ENCODE measurements at regions not wholly inside any gene's neighbourhood (a gene's known extent, or its start where the extent isn't known, plus 50 kb on each side); places are given as distances from the start of the nearest gene placed in this dataset.

DNA sequence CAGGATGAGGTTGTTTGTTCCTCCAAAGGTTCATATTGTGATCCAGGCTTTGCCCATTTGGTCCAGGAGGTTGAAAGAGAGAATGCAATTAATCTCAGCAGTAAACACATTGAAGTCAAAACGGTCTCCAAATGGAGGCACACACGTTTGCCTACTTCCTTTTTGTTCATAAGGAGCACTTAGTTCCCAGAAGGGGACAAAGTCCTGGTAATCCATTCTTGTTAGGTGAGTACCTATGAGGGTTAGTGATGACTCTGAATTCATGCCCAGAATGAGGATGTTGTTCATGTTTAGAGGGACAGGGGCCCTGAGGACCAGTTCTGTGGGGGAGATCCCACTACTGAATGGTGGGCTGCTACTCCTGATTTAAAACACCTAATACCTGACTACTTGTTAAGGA lies 177.7 kb downstream of the ALDH1A2 start:
- Histone ChIP-seq H3K4me1 (ENCODE audit: control insufficient read depth, insufficient read depth, low read length) (no peaks in the 10 kb centered on the region), H3K27ac (ENCODE audit: low read length) (no peak overlapping the region), H3K9me3 (ENCODE audit: control insufficient read depth, insufficient read depth, low read length) (no peaks in the 10 kb centered on the region), H3K36me3 (ENCODE audit: control insufficient read depth, insufficient read depth, low read length) (no peaks in the 10 kb centered on the region), H3K27me3 (ENCODE audit: control insufficient read depth, insufficient read depth, low read length) (no peaks in the 10 kb centered on the region), H3K4me3 (ENCODE audit: low read length) (no peak overlapping the region)
- H3K27ac Mint-ChIP-seq = no peak overlapping the region
- ATAC-seq = no peak
- intact Hi-C loops (cut with micrococcal nuclease) = no loop called here
- H3K4me1 Mint-ChIP-seq = no peaks in the 10 kb centered on the region
- H3K9me3 Mint-ChIP-seq = no peaks in the 10 kb centered on the region
- DNase-seq = no peak
- no peaks in the 10 kb centered on the region for H3K36me3 Mint-ChIP-seq
- 71% methylated on average over 2 of the region's 2 CpGs for WGBS (ENCODE audit: insufficient coverage)
- TF ChIP-seq, protein P1, sequence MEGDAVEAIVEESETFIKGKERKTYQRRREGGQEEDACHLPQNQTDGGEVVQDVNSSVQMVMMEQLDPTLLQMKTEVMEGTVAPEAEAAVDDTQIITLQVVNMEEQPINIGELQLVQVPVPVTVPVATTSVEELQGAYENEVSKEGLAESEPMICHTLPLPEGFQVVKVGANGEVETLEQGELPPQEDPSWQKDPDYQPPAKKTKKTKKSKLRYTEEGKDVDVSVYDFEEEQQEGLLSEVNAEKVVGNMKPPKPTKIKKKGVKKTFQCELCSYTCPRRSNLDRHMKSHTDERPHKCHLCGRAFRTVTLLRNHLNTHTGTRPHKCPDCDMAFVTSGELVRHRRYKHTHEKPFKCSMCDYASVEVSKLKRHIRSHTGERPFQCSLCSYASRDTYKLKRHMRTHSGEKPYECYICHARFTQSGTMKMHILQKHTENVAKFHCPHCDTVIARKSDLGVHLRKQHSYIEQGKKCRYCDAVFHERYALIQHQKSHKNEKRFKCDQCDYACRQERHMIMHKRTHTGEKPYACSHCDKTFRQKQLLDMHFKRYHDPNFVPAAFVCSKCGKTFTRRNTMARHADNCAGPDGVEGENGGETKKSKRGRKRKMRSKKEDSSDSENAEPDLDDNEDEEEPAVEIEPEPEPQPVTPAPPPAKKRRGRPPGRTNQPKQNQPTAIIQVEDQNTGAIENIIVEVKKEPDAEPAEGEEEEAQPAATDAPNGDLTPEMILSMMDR (IDR thresholded peaks at IDR 0.05) = no peak
- H3K4me3 Mint-ChIP-seq = no peak overlapping the region
- H3K27me3 Mint-ChIP-seq (ENCODE audit: low read depth in 2 of 2) = peaks cover 29 to 41% of the 10 kb centered on the region in 2 donors

DNA sequence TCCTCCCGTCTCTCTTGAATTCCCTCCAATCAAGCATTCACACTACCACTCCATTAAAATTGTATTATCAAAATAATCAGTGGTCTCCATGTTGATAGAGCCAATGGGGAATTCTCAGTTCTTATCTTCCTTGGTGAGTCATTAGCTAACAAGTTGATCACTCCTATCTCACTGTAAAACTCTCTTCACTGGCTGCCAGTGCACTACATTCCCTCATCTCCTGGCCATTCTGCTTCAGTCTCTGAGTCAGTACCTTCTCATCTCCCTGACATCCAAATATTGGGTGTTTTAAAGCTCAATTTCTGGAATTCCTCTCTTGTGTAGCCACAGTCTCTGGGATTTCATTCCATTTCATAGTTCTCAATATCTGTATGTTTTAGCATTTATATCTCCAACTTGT lies 175.2 kb downstream of the ALDH1A2 start:
- intact Hi-C loops (cut with micrococcal nuclease) = no loop called here
- 93% methylated on average over 1 of the region's 1 CpG for WGBS (ENCODE audit: insufficient coverage)
- Mint-ChIP-seq H3K4me1 (no peaks in the 10 kb centered on the region), H3K4me3 (no peak overlapping the region), H3K27ac (no peak overlapping the region), H3K9me3 (no peaks in the 10 kb centered on the region), H3K27me3 (ENCODE audit: low read depth in 2 of 2) (peaks cover 24 to 39% of the 10 kb centered on the region in 2 donors), H3K36me3 (no peaks in the 10 kb centered on the region)
- Histone ChIP-seq H3K4me1 (ENCODE audit: control insufficient read depth, insufficient read depth, low read length) (no peaks in the 10 kb centered on the region), H3K36me3 (ENCODE audit: control insufficient read depth, insufficient read depth, low read length) (no peaks in the 10 kb centered on the region), H3K9me3 (ENCODE audit: control insufficient read depth, insufficient read depth, low read length) (no peaks in the 10 kb centered on the region), H3K4me3 (ENCODE audit: low read length) (no peak overlapping the region), H3K27ac (ENCODE audit: low read length) (no peak overlapping the region), H3K27me3 (ENCODE audit: control insufficient read depth, insufficient read depth, low read length) (no peaks in the 10 kb centered on the region)
- ATAC-seq (no peak), DNase-seq (no peak)
- TF ChIP-seq, protein P1 (IDR thresholded peaks at IDR 0.05) = no peak

DNA sequence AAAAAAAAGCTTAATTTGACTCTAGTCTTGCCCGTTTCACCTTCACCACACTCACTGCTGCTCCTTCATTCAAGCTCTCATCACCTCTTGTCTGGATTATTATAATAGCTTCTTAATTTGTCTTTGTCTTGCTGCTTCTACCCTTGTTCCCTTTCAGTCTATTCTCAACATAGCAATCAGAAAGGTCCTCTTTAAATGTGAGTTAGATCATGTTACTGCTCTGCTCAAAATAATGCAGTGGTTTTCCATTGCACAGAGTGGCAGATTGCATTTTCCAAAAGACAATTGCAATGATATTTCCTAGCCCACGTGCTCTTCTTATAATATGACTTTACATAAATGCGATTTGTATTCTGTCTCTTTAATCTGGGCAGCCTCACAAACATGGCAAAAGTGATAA lies 174.6 kb downstream of the ALDH1A2 start:
- intact Hi-C loops (cut with micrococcal nuclease) = no loop called here
- H3K27me3 Mint-ChIP-seq (ENCODE audit: low read depth in 2 of 2) = peaks cover 24 to 33% of the 10 kb centered on the region in 2 donors
- no peaks in the 10 kb centered on the region for H3K4me1 Mint-ChIP-seq
- TF ChIP-seq, protein P1 (IDR thresholded peaks at IDR 0.05) = no peak
- H3K27ac Mint-ChIP-seq = no peak overlapping the region
- no peaks in the 10 kb centered on the region for H3K9me3 Mint-ChIP-seq
- H3K4me3 Mint-ChIP-seq = no peak overlapping the region
- WGBS (ENCODE audit: insufficient coverage) = 87% methylated on average over 2 of the region's 3 CpGs
- H3K9me3 ChIP-seq (ENCODE audit: control insufficient read depth, insufficient read depth, low read length) = no peaks in the 10 kb centered on the region
- no peak overlapping the region for H3K4me3 ChIP-seq (ENCODE audit: low read length)
- no peaks in the 10 kb centered on the region for H3K36me3 Mint-ChIP-seq
- no peaks in the 10 kb centered on the region for H3K27me3 ChIP-seq (ENCODE audit: control insufficient read depth, insufficient read depth, low read length)
- no peaks in the 10 kb centered on the region for H3K4me1 ChIP-seq (ENCODE audit: control insufficient read depth, insufficient read depth, low read length)
- H3K36me3 ChIP-seq (ENCODE audit: control insufficient read depth, insufficient read depth, low read length) = no peaks in the 10 kb centered on the region
- ATAC-seq = no peak
- no peak for DNase-seq
- no peak overlapping the region for H3K27ac ChIP-seq (ENCODE audit: low read length)

DNA sequence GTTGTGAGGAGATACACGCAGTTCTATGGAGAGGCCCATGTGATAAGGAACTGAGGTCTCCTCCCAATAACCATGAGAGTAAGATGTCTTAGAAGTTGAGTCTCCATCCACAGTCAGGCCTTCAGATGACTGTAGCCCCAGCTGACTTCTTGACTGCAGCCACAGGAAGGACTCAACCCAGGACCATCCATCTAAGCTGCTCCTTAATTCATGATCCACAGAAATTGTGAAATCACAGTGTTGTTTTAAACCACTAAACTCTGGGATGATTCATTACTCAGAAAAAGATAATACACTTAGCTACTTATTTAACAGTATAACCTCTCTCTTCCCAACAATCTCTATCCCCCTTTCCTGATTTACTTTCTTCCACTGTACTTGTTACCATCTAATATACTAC lies 173.3 kb downstream of the ALDH1A2 start:
- Mint-ChIP-seq H3K9me3 (no peaks in the 10 kb centered on the region), H3K27ac (no peak overlapping the region), H3K36me3 (no peaks in the 10 kb centered on the region), H3K4me3 (no peak overlapping the region), H3K27me3 (ENCODE audit: low read depth in 2 of 2) (peaks cover 25 to 29% of the 10 kb centered on the region in 2 donors), H3K4me1 (no peaks in the 10 kb centered on the region)
- Histone ChIP-seq H3K27ac (ENCODE audit: low read length) (no peak overlapping the region), H3K27me3 (ENCODE audit: control insufficient read depth, insufficient read depth, low read length) (no peaks in the 10 kb centered on the region), H3K4me3 (ENCODE audit: low read length) (no peak overlapping the region), H3K36me3 (ENCODE audit: control insufficient read depth, insufficient read depth, low read length) (no peaks in the 10 kb centered on the region), H3K9me3 (ENCODE audit: control insufficient read depth, insufficient read depth, low read length) (no peaks in the 10 kb centered on the region), H3K4me1 (ENCODE audit: control insufficient read depth, insufficient read depth, low read length) (no peaks in the 10 kb centered on the region)
- DNase-seq (no peak), ATAC-seq (no peak)
- TF ChIP-seq, protein P1 (IDR thresholded peaks at IDR 0.05) = no peak
- WGBS (ENCODE audit: insufficient coverage) = 100% methylated on average over 1 of the region's 1 CpG
- intact Hi-C loops (cut with micrococcal nuclease) = no loop called here
